Hepatocyte (in vitro differentiated cells): ENCODE measurements at regions not wholly inside any gene's neighbourhood (a gene's known extent, or its start where the extent isn't known, plus 50 kb on each side); places are given as distances from the start of the nearest gene placed in this dataset.

Source experiments
- DNase-seq: peaks from one replicate; pipeline ENCODE4 v3.0.0-alpha.2; 2016; ENCODE audit warnings: low spot score
- H2AFZ ChIP-seq: fragments of 200-600 bp; sonication (generic); 2 replicates; pipeline ENCODE4 v1.6.0; 2016; ENCODE audit warnings: antibody characterized with exemption, mild to moderate bottlenecking
- H3K27ac ChIP-seq: fragments of 200-600 bp; sonication (generic); 2 replicates; pipeline ENCODE4 v1.5.1; 2016; ENCODE audit warnings: mild to moderate bottlenecking
- H3K27me3 ChIP-seq: fragments of 200-600 bp; sonication (generic); 2 replicates; pipeline ENCODE4 v1.6.1; 2016
- H3K36me3 ChIP-seq: fragments of 200-600 bp; sonication (generic); replicated peaks from 2 replicates; pipeline ENCODE4 v1.5.1; 2016; ENCODE audit warnings: low read depth; ENCODE audit not compliant: insufficient read depth
- H3K4me1 ChIP-seq: fragments of 200-600 bp; sonication (generic); 2 replicates; pipeline ENCODE4 v1.5.1; 2016; ENCODE audit warnings: mild to moderate bottlenecking, moderate library complexity; ENCODE audit not compliant: insufficient read depth
- H3K4me2 ChIP-seq: fragments of 200-600 bp; sonication (generic); 2 replicates; pipeline ENCODE4 v1.6.0; 2016
- H3K4me3 ChIP-seq: fragments of 200-600 bp; sonication (generic); 2 replicates; pipeline ENCODE4 v1.5.1; 2016; ENCODE audit warnings: mild to moderate bottlenecking
- H3K79me2 ChIP-seq: fragments of 200-600 bp; sonication (generic); 2 replicates; pipeline ENCODE4 v1.6.0; 2017; ENCODE audit warnings: mild to moderate bottlenecking
- H3K9me2 ChIP-seq: fragments of 200-600 bp; sonication (generic); replicated peaks from 2 replicates; pipeline ENCODE4 v1.6.0; 2017; ENCODE audit warnings: mild to moderate bottlenecking; ENCODE audit not compliant: insufficient read depth
- H3K9me3 ChIP-seq: fragments of 200-600 bp; sonication (generic); 2 replicates; pipeline ENCODE4 v1.5.1; 2016; ENCODE audit warnings: low read depth, mild to moderate bottlenecking
- H4K20me1 ChIP-seq: fragments of 200-600 bp; sonication (generic); 2 replicates; pipeline ENCODE4 v1.6.0; 2016; ENCODE audit warnings: mild to moderate bottlenecking; ENCODE audit not compliant: insufficient read depth, poor library complexity, severe bottlenecking
- CTCF ChIP-seq: fragments of 200-600 bp; sonication (generic); IDR thresholded peaks from 2 replicates; pipeline ENCODE4 v1.5.1; 2016; ENCODE audit warnings: antibody characterized with exemption, mild to moderate bottlenecking; ENCODE audit not compliant: poor library complexity
- EZH2 ChIP-seq: fragments of 200-600 bp; sonication (generic); IDR thresholded peaks from 2 replicates; pipeline ENCODE4 v1.6.1; 2016; ENCODE audit warnings: antibody characterized with exemption, mild to moderate bottlenecking, borderline replicate concordance
- EZH2phosphoT487 ChIP-seq: fragments of 200-600 bp; sonication (generic); IDR thresholded peaks from one replicate; pipeline ENCODE4 v1.6.1; 2018; ENCODE audit warnings: antibody characterized with exemption, mild to moderate bottlenecking, low read depth, moderate library complexity; ENCODE audit not compliant: unreplicated experiment, severe bottlenecking
- whole genome bisulfite sequencing: methylation state at CpG from one replicate; pipeline ENCODE4 v1.1.6; 2016; ENCODE audit warnings: low lambda C conversion rate; ENCODE audit errors: missing lambda C conversion rate; 5-methylcytosine and 5-hydroxymethylcytosine counted together

DNA sequence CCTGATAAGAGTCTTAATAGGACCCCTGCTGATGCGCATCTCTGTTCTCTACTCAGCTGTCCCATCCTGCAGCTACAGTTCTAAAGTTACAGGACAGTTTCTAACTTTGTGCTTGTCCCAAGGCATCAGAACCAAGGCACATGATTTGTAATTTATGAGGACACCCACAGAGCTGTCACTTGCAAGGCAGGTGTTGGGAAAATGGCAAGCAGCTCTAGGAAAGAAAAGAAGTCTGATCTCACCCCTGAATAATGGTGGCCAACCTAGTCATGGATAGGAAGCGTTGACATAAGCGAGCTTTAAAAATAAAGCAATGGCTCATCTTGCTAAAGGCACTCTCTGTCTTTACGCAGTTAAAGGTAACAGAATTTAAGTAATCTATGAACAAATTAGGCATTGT is 127.6 kb upstream of the VGLL2 start:
- no peaks in the 10 kb centered on the region for H3K79me2 ChIP-seq

GRCh38 chr6:117138425-117138824 is 126.9 kb upstream of the VGLL2 start:
- TF ChIP-seq EZH2: no peak
- TF ChIP-seq EZH2phosphoT487: no peak
- TF ChIP-seq CTCF: no peak
- H3K4me3 ChIP-seq: no peak overlapping the region
- H3K27me3 ChIP-seq: no peaks in the 10 kb centered on the region
- no peaks in the 10 kb centered on the region for H3K9me3 ChIP-seq
- H3K9me2 ChIP-seq: no peaks in the 10 kb centered on the region
- no peak overlapping the region for H2AFZ ChIP-seq
- H3K79me2 ChIP-seq: no peaks in the 10 kb centered on the region
- H4K20me1 ChIP-seq: no peaks in the 10 kb centered on the region
- no peak overlapping the region for H3K27ac ChIP-seq
- no peak overlapping the region for H3K4me2 ChIP-seq
- 87% methylated on average over 2 of the region's 2 CpGs for WGBS
- H3K36me3 ChIP-seq: no peaks in the 10 kb centered on the region
- H3K4me1 ChIP-seq: no peaks in the 10 kb centered on the region
- no peak for DNase-seq

More for the DNA sequence above, 127.6 kb upstream of the VGLL2 start:
- Histone ChIP-seq H3K4me3 (no peak overlapping the region), H3K27me3 (no peaks in the 10 kb centered on the region), H3K27ac (no peak overlapping the region), H3K9me3 (no peaks in the 10 kb centered on the region), H3K4me1 (no peaks in the 10 kb centered on the region), H3K36me3 (no peaks in the 10 kb centered on the region), H2AFZ (no peak overlapping the region), H4K20me1 (no peaks in the 10 kb centered on the region), H3K4me2 (no peak overlapping the region), H3K9me2 (no peaks in the 10 kb centered on the region)
- no peak for TF ChIP-seq CTCF
- no peak for TF ChIP-seq EZH2
- DNase-seq: no peak
- WGBS: 98% methylated on average over 4 of the region's 4 CpGs

DNA sequence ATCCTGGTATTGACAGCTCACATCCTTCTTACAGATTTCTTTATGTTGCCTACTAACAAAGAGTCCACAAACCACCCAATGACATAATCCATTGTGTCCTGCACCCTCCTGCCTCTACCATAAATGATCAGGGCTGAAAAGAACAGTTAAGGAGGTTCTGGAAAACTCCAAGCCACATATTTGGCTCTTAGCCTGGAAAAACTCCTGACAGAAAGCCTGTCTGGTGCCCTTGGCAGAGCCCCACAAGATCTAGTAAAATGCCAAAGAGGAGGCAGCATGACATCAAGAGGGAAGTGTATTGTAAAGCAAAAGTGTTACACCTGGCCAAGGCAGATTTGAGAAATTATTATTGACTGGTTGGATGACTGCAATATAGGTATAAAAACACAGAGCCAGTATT is 126.4 kb upstream of the VGLL2 start:
- Histone ChIP-seq H3K4me1 (no peaks in the 10 kb centered on the region), H3K4me3 (no peak overlapping the region), H3K4me2 (no peak overlapping the region), H4K20me1 (no peaks in the 10 kb centered on the region), H3K27me3 (no peaks in the 10 kb centered on the region), H3K79me2 (no peaks in the 10 kb centered on the region), H3K36me3 (no peaks in the 10 kb centered on the region), H3K27ac (no peak overlapping the region), H3K9me2 (no peaks in the 10 kb centered on the region), H2AFZ (no peak overlapping the region), H3K9me3 (no peaks in the 10 kb centered on the region)
- TF ChIP-seq CTCF (no peak), EZH2phosphoT487 (no peak)
- DNase-seq: no peak

- no peak for TF ChIP-seq CTCF
- TF ChIP-seq EZH2phosphoT487: no peak
- no peak for TF ChIP-seq EZH2
- 45% methylated on average over 3 of the region's 3 CpGs for WGBS
- Histone ChIP-seq H3K27me3 (no peaks in the 10 kb centered on the region), H4K20me1 (no peaks in the 10 kb centered on the region), H2AFZ (no peak overlapping the region), H3K9me2 (no peaks in the 10 kb centered on the region), H3K4me3 (no peak overlapping the region), H3K4me1 (no peaks in the 10 kb centered on the region), H3K9me3 (no peaks in the 10 kb centered on the region), H3K79me2 (no peaks in the 10 kb centered on the region), H3K27ac (no peak overlapping the region), H3K4me2 (no peak overlapping the region), H3K36me3 (no peaks in the 10 kb centered on the region)
- DNase-seq: no peak
These were observed 123.2 kb upstream of the VGLL2 start for GRCh38 chr6:117142142-117142541.
